Muscle layer of colon (tissue), 2 donors: ENCODE measurements at regions not wholly inside any gene's neighbourhood (a gene's known extent, or its start where the extent isn't known, plus 50 kb on each side); places are given as distances from the start of the nearest gene placed in this dataset.

Source experiments
- H3K27ac ChIP-seq: one replicate; pipeline ENCODE4 v1.7.0; 2013; ENCODE audit warnings: low read depth, mild to moderate bottlenecking, low read length, moderate library complexity
- H3K27me3 ChIP-seq, 2 donors: one replicate each; pipeline ENCODE4 v1.7.0; 2013; ENCODE audit warnings: low read length in 2 of 2, mild to moderate bottlenecking in 2 of 2; ENCODE audit not compliant: insufficient read depth in 2 of 2, control insufficient read depth in 1 of 2
- H3K36me3 ChIP-seq: one replicate; pipeline ENCODE4 v1.7.0; 2013; ENCODE audit warnings: mild to moderate bottlenecking, low read length; ENCODE audit not compliant: insufficient read depth
- H3K4me1 ChIP-seq: one replicate; pipeline ENCODE4 v1.7.0; 2013; ENCODE audit warnings: mild to moderate bottlenecking, low read length; ENCODE audit not compliant: insufficient read depth
- H3K4me3 ChIP-seq, 2 donors: one replicate each; pipeline ENCODE4 v1.7.0; 2013; ENCODE audit warnings: low read length in 2 of 2, low read depth in 1 of 2, mild to moderate bottlenecking in 1 of 2, moderate library complexity in 1 of 2
- H3K9ac ChIP-seq: one replicate; pipeline ENCODE4 v1.7.0; 2013; ENCODE audit warnings: low read length
- H3K9me3 ChIP-seq: one replicate; pipeline ENCODE4 v1.7.0; 2013; ENCODE audit warnings: mild to moderate bottlenecking, low read length
- donor health status: abdominal sarcoma.
- donor health status: Adenocarcinoma of cecum.

DNA sequence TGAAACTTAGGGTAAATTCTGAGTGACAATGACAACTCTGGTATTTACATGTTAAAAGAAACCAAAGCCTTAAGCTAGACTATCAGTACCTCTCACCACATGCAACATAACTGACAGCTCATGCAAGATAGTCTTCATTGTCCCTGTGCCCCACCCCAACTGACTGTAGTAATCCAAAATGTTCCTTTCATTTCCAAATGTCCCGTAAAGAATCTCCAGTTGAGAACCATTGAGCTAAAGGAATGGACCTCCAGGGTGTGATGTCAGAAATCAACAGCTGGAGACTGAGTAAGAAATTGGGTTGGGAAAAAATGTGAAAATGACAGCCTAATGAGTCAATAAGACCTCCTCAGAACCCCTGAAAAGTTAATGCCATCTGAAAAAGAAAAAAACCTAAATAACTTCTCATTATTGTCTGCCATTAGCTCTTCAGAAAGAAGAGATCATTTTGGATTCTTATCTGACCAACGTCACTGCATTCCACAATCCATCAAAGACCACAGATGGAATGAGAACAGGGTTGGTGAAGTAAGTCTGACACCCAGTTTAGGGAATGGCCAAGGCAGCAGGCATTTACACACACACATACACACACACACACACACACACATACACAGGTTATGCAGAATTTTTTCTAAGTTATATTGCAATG is 51.7 kb upstream of the ACVR2A start:
- no peaks in the 10 kb centered on the region for H3K9me3 ChIP-seq
- no peak overlapping the region for H3K9ac ChIP-seq
- no peak overlapping the region for H3K27ac ChIP-seq
- no peak overlapping the region for H3K4me3 ChIP-seq
- no peaks in the 10 kb centered on the region for H3K27me3 ChIP-seq
- H3K4me1 ChIP-seq: no peaks in the 10 kb centered on the region
- H3K36me3 ChIP-seq: no peaks in the 10 kb centered on the region

DNA sequence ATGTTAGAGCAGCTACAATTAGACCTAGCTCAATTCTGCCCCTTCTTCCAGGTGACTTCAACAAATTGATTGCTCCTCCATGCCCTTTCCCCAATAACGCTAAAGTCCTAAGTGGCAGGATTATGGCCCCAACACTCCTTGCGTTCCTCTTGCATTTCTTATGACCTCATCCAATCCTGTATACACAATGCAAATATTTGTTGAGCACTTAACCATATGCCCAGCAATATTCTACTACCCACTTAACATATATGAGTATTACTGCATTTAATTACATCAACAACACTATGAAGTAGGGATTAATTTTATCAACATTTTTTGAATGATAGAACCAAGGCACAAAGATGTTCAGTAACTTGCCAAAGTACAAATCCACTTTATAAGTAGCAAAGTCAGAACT is 54.2 kb upstream of the ACVR2A start:
- Histone ChIP-seq H3K9me3 (no peaks in the 10 kb centered on the region), H3K27me3 (no peaks in the 10 kb centered on the region), H3K36me3 (no peaks in the 10 kb centered on the region), H3K27ac (no peak overlapping the region), H3K4me3 (no peak overlapping the region), H3K9ac (no peak overlapping the region), H3K4me1 (no peaks in the 10 kb centered on the region)

GRCh38 chr2:147789720-147790119 is 55.1 kb upstream of the ACVR2A start:
- H3K9me3 ChIP-seq: no peaks in the 10 kb centered on the region

GRCh38 chr2:147789287-147789686 is 55.5 kb upstream of the ACVR2A start:
- Histone ChIP-seq H3K36me3 (no peaks in the 10 kb centered on the region), H3K27me3 (no peaks in the 10 kb centered on the region), H3K9me3 (no peaks in the 10 kb centered on the region), H3K9ac (no peak overlapping the region), H3K27ac (no peak overlapping the region), H3K4me1 (no peaks in the 10 kb centered on the region), H3K4me3 (no peak overlapping the region)

More at GRCh38 chr2:147789720-147790119, 55.1 kb upstream of the ACVR2A start:
- H3K4me3 ChIP-seq: no peak overlapping the region
- no peak overlapping the region for H3K27ac ChIP-seq
- no peaks in the 10 kb centered on the region for H3K27me3 ChIP-seq
- no peak overlapping the region for H3K9ac ChIP-seq
- H3K4me1 ChIP-seq: no peaks in the 10 kb centered on the region
- no peaks in the 10 kb centered on the region for H3K36me3 ChIP-seq

GRCh38 chr2:147782141-147782930 is 62.5 kb upstream of the ACVR2A start:
- Histone ChIP-seq H3K9ac (no peak overlapping the region), H3K36me3 (no peaks in the 10 kb centered on the region), H3K4me1 (no peaks in the 10 kb centered on the region), H3K27ac (no peak overlapping the region), H3K4me3 (no peak overlapping the region), H3K9me3 (no peaks in the 10 kb centered on the region), H3K27me3 (no peaks in the 10 kb centered on the region)

DNA sequence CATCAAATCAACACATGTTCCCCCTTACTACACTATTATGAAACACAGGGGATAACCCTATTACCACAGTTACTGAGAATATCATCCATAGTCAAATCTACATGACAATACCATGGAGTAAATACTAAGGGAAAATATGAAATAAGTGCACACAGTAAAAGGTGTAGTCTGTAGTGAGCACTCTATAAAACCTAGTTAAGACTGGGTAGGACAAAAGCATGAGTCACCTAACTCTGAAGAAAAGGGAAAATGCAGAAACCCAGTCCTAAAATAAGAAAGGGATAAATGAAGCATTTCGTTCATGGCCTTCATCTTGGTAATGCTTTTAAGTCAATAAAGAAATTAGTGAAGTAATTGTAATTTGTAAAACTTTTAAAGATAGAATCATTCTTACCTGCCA is 65.4 kb upstream of the ACVR2A start:
- H3K4me3 ChIP-seq: no peak overlapping the region
- H3K9ac ChIP-seq: no peak overlapping the region
- H3K27ac ChIP-seq: no peak overlapping the region

GRCh38 chr2:147777394-147777793 is 67.4 kb upstream of the ACVR2A start:
- no peak overlapping the region for H3K27ac ChIP-seq
- no peaks in the 10 kb centered on the region for H3K9me3 ChIP-seq
- H3K4me3 ChIP-seq: no peak overlapping the region
- H3K36me3 ChIP-seq: no peaks in the 10 kb centered on the region
- no peak overlapping the region for H3K9ac ChIP-seq
- H3K4me1 ChIP-seq: no peaks in the 10 kb centered on the region
- H3K27me3 ChIP-seq: no peaks in the 10 kb centered on the region

More for the DNA sequence above, 65.4 kb upstream of the ACVR2A start:
- no peaks in the 10 kb centered on the region for H3K4me1 ChIP-seq
- H3K27me3 ChIP-seq: no peaks in the 10 kb centered on the region
- no peaks in the 10 kb centered on the region for H3K36me3 ChIP-seq
- no peaks in the 10 kb centered on the region for H3K9me3 ChIP-seq

- no peaks in the 10 kb centered on the region for H3K27me3 ChIP-seq
- H3K9ac ChIP-seq: no peak overlapping the region
- no peaks in the 10 kb centered on the region for H3K36me3 ChIP-seq
- H3K27ac ChIP-seq: no peak overlapping the region
- H3K4me1 ChIP-seq: no peaks in the 10 kb centered on the region
- H3K9me3 ChIP-seq: no peaks in the 10 kb centered on the region
- H3K4me3 ChIP-seq: no peak overlapping the region
Measured at GRCh38 chr2:147774805-147775204, 70.0 kb upstream of the ACVR2A start.

DNA sequence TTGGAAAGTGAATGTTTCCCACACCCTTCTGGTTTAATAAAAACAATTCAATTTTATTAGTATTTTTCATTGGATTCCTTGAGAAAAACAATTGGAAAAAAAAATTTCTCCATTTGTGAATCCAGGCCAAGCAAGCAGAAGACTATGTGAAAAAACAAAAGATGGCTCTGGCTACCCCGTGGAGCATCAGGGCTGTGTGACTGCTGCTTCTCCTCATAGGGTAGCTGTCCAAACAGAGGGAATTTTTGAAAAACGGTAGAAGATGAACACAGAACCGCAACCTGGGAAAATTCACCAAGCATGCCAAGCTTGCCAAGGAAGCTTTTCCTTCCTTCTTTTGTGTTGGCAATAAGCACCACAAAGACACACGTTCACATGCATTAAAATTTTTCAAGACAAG is 71.3 kb upstream of the ACVR2A start:
- Histone ChIP-seq H3K27me3 (no peaks in the 10 kb centered on the region), H3K4me1 (no peaks in the 10 kb centered on the region), H3K36me3 (no peaks in the 10 kb centered on the region), H3K9me3 (no peaks in the 10 kb centered on the region), H3K4me3 (no peak overlapping the region), H3K27ac (no peak overlapping the region), H3K9ac (no peak overlapping the region)

DNA sequence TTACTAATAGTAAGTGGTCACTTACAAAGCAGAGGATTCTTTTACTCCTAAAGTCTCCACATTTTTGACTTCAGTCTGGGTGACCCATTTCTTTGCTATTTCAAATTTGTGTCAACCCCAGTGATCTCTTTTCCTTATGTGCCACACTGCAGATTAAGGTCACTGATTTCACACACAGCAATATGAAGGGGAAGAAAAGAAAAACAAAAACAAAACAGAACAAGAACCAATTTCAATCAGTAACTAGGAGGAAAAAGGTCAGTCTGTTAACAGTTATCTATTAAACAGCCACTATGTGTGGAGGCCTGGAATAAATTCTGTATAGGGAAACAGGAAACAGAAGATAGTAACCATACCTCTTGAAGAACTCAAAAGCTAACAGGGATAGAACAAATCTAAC is 72.0 kb upstream of the ACVR2A start:
- no peaks in the 10 kb centered on the region for H3K27me3 ChIP-seq
- no peak overlapping the region for H3K4me3 ChIP-seq
- no peak overlapping the region for H3K9ac ChIP-seq
- H3K9me3 ChIP-seq: no peaks in the 10 kb centered on the region
- no peaks in the 10 kb centered on the region for H3K36me3 ChIP-seq
- H3K4me1 ChIP-seq: no peaks in the 10 kb centered on the region
- H3K27ac ChIP-seq: no peak overlapping the region

GRCh38 chr2:147763861-147764260 is 81.0 kb upstream of the ACVR2A start:
- Histone ChIP-seq H3K27me3 (no peaks in the 10 kb centered on the region), H3K4me1 (no peaks in the 10 kb centered on the region), H3K9me3 (no peaks in the 10 kb centered on the region), H3K27ac (no peak overlapping the region), H3K9ac (no peak overlapping the region), H3K36me3 (no peaks in the 10 kb centered on the region), H3K4me3 (no peak overlapping the region)

GRCh38 chr2:147760984-147761383 is 83.8 kb upstream of the ACVR2A start:
- H3K9me3 ChIP-seq: no peaks in the 10 kb centered on the region

More at GRCh38 chr2:147760984-147761383, 83.8 kb upstream of the ACVR2A start:
- H3K9ac ChIP-seq: no peak overlapping the region
- no peak overlapping the region for H3K27ac ChIP-seq
- H3K36me3 ChIP-seq: no peaks in the 10 kb centered on the region
- H3K4me3 ChIP-seq: no peak overlapping the region
- H3K27me3 ChIP-seq: no peaks in the 10 kb centered on the region
- no peaks in the 10 kb centered on the region for H3K4me1 ChIP-seq
